22Rv1 (cell line): ENCODE measurements at regions not wholly inside any gene's neighbourhood (a gene's known extent, or its start where the extent isn't known, plus 50 kb on each side); places are given as distances from the start of the nearest gene placed in this dataset.

Experiments used
- ZFX ChIP-seq: fragments of 450-650 bp; IDR thresholded peaks from 2 replicates; pipeline ENCODE4 v1.6.1; 2017; ENCODE audit warnings: antibody characterized with exemption, borderline replicate concordance
- TF ChIP-seq, protein P1 (sequence below): fragments of 450-650 bp; IDR thresholded peaks from 2 replicates; pipeline ENCODE4 v1.5.1; 2017; ENCODE audit warnings: mild to moderate bottlenecking

GRCh38 chr4:66837279-66837922 is 707.9 kb downstream of the CENPC start:
- TF ChIP-seq, protein P1, sequence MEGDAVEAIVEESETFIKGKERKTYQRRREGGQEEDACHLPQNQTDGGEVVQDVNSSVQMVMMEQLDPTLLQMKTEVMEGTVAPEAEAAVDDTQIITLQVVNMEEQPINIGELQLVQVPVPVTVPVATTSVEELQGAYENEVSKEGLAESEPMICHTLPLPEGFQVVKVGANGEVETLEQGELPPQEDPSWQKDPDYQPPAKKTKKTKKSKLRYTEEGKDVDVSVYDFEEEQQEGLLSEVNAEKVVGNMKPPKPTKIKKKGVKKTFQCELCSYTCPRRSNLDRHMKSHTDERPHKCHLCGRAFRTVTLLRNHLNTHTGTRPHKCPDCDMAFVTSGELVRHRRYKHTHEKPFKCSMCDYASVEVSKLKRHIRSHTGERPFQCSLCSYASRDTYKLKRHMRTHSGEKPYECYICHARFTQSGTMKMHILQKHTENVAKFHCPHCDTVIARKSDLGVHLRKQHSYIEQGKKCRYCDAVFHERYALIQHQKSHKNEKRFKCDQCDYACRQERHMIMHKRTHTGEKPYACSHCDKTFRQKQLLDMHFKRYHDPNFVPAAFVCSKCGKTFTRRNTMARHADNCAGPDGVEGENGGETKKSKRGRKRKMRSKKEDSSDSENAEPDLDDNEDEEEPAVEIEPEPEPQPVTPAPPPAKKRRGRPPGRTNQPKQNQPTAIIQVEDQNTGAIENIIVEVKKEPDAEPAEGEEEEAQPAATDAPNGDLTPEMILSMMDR, result no peak
- no peak for TF ChIP-seq ZFX
